ENCODE measurements at regions not wholly inside any gene's neighbourhood (a gene's known extent, or its start where the extent isn't known, plus 50 kb on each side); places are given as distances from the start of the nearest gene placed in this dataset.
A peak's percentile ranks its signal among the peaks of the same experiment; 100 is the strongest.

DNA sequence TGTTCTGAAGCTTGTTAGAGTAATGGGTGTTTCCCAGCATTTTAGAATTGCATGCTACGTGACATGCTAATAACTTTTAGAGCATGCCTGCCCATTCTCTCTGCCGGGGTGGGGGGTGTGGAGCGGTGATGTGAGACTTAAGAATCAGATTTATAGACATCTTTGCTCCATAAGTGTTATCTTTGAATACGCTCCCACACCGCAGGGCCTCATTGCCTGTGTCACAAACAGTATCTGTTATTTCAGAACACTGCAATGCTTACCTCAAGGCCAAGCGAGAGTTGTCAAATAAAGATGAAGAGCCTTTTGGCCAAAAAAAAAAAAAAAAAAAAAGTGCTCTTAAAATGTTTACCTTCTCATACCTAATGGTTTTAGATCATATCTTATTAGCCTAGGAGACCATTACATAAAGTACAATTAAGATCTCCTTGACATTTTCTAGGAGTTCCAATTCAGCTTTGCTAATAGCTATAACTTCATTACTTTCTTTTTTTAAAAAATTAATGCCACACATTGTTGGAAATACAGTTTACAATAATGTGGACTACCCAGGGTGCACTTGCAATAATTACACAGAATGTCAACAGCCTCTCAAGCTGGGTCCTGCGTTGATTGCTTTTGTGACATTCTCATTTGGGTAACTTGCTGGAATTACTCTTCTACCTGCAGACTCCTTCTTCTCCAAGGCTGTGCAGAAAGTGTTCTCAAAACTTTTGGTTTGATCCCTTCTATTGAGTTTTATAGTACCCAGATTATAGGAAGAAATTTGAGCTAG is 525.3 kb downstream of the KLF12 start (continued):
- TF ChIP-seq, protein P1, sequence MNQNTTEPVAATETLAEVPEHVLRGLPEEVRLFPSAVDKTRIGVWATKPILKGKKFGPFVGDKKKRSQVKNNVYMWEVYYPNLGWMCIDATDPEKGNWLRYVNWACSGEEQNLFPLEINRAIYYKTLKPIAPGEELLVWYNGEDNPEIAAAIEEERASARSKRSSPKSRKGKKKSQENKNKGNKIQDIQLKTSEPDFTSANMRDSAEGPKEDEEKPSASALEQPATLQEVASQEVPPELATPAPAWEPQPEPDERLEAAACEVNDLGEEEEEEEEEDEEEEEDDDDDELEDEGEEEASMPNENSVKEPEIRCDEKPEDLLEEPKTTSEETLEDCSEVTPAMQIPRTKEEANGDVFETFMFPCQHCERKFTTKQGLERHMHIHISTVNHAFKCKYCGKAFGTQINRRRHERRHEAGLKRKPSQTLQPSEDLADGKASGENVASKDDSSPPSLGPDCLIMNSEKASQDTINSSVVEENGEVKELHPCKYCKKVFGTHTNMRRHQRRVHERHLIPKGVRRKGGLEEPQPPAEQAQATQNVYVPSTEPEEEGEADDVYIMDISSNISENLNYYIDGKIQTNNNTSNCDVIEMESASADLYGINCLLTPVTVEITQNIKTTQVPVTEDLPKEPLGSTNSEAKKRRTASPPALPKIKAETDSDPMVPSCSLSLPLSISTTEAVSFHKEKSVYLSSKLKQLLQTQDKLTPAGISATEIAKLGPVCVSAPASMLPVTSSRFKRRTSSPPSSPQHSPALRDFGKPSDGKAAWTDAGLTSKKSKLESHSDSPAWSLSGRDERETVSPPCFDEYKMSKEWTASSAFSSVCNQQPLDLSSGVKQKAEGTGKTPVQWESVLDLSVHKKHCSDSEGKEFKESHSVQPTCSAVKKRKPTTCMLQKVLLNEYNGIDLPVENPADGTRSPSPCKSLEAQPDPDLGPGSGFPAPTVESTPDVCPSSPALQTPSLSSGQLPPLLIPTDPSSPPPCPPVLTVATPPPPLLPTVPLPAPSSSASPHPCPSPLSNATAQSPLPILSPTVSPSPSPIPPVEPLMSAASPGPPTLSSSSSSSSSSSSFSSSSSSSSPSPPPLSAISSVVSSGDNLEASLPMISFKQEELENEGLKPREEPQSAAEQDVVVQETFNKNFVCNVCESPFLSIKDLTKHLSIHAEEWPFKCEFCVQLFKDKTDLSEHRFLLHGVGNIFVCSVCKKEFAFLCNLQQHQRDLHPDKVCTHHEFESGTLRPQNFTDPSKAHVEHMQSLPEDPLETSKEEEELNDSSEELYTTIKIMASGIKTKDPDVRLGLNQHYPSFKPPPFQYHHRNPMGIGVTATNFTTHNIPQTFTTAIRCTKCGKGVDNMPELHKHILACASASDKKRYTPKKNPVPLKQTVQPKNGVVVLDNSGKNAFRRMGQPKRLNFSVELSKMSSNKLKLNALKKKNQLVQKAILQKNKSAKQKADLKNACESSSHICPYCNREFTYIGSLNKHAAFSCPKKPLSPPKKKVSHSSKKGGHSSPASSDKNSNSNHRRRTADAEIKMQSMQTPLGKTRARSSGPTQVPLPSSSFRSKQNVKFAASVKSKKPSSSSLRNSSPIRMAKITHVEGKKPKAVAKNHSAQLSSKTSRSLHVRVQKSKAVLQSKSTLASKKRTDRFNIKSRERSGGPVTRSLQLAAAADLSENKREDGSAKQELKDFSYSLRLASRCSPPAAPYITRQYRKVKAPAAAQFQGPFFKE (tag by site-specific recombination; IDR thresholded peaks at IDR 0.05; ENCODE audit: borderline replicate concordance) = no peak
- TF ChIP-seq PRDM4 (tag by site-specific recombination; IDR thresholded peaks at IDR 0.05) = peak; percentile 35
- peak; percentile 74 for TF ChIP-seq GLIS1 (tag by site-specific recombination; IDR thresholded peaks at IDR 0.05)
- TF ChIP-seq, protein P2, sequence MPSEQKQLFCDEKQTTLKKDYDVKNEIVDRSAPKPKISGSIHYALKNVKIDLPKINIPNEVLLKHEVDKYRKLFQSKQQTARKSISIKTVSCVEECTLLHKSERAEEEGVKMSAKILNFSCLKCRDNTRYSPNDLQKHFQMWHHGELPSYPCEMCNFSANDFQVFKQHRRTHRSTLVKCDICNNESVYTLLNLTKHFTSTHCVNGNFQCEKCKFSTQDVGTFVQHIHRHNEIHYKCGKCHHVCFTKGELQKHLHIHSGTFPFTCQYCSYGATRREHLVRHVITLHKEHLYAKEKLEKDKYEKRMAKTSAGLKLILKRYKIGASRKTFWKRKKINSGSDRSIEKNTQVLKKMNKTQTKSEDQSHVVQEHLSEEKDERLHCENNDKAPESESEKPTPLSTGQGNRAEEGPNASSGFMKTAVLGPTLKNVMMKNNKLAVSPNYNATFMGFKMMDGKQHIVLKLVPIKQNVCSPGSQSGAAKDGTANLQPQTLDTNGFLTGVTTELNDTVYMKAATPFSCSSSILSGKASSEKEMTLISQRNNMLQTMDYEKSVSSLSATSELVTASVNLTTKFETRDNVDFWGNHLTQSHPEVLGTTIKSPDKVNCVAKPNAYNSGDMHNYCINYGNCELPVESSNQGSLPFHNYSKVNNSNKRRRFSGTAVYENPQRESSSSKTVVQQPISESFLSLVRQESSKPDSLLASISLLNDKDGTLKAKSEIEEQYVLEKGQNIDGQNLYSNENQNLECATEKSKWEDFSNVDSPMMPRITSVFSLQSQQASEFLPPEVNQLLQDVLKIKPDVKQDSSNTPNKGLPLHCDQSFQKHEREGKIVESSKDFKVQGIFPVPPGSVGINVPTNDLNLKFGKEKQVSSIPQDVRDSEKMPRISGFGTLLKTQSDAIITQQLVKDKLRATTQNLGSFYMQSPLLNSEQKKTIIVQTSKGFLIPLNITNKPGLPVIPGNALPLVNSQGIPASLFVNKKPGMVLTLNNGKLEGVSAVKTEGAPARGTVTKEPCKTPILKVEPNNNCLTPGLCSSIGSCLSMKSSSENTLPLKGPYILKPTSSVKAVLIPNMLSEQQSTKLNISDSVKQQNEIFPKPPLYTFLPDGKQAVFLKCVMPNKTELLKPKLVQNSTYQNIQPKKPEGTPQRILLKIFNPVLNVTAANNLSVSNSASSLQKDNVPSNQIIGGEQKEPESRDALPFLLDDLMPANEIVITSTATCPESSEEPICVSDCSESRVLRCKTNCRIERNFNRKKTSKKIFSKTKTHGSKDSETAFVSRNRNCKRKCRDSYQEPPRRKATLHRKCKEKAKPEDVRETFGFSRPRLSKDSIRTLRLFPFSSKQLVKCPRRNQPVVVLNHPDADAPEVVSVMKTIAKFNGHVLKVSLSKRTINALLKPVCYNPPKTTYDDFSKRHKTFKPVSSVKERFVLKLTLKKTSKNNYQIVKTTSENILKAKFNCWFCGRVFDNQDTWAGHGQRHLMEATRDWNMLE (tag by site-specific recombination; conservative IDR thresholded peaks at IDR 0.05; ENCODE audit: low read depth) = no peak
- TF ChIP-seq ZNF423 (tag by site-specific recombination; IDR thresholded peaks at IDR 0.05) = no peak
- no peak for TF ChIP-seq ZNF274 (IDR thresholded peaks at IDR 0.05; ENCODE audit: low read length)
- TF ChIP-seq ZNF274 (tag by site-specific recombination; IDR thresholded peaks at IDR 0.05; ENCODE audit: borderline replicate concordance) = no peak
- TF ChIP-seq ZNF548 (tag by site-specific recombination; IDR thresholded peaks at IDR 0.05) = no peak
- TF ChIP-seq ZBTB6 (tag by site-specific recombination; IDR thresholded peaks at IDR 0.05) = no peak
- no peak for TF ChIP-seq ZNF473 (tag by site-specific recombination; IDR thresholded peaks at IDR 0.05)
- TF ChIP-seq, protein P3, sequence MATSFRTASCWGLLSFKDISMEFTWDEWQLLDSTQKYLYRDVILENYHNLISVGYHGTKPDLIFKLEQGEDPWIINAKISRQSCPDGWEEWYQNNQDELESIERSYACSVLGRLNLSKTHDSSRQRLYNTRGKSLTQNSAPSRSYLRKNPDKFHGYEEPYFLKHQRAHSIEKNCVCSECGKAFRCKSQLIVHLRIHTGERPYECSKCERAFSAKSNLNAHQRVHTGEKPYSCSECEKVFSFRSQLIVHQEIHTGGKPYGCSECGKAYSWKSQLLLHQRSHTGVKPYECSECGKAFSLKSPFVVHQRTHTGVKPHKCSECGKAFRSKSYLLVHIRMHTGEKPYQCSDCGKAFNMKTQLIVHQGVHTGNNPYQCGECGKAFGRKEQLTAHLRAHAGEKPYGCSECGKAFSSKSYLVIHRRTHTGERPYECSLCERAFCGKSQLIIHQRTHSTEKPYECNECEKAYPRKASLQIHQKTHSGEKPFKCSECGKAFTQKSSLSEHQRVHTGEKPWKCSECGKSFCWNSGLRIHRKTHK (tag by site-specific recombination; IDR thresholded peaks at IDR 0.05) = no peak
- TF ChIP-seq, protein P4, sequence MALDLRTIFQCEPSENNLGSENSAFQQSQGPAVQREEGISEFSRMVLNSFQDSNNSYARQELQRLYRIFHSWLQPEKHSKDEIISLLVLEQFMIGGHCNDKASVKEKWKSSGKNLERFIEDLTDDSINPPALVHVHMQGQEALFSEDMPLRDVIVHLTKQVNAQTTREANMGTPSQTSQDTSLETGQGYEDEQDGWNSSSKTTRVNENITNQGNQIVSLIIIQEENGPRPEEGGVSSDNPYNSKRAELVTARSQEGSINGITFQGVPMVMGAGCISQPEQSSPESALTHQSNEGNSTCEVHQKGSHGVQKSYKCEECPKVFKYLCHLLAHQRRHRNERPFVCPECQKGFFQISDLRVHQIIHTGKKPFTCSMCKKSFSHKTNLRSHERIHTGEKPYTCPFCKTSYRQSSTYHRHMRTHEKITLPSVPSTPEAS (tag by site-specific recombination; IDR thresholded peaks at IDR 0.05) = no peak
- no peak for TF ChIP-seq KLF16 (tag by site-specific recombination; IDR thresholded peaks at IDR 0.05)
- TF ChIP-seq, protein P5, sequence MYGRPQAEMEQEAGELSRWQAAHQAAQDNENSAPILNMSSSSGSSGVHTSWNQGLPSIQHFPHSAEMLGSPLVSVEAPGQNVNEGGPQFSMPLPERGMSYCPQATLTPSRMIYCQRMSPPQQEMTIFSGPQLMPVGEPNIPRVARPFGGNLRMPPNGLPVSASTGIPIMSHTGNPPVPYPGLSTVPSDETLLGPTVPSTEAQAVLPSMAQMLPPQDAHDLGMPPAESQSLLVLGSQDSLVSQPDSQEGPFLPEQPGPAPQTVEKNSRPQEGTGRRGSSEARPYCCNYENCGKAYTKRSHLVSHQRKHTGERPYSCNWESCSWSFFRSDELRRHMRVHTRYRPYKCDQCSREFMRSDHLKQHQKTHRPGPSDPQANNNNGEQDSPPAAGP (tag by site-specific recombination; IDR thresholded peaks at IDR 0.05) = no peak
- TF ChIP-seq, protein P6, sequence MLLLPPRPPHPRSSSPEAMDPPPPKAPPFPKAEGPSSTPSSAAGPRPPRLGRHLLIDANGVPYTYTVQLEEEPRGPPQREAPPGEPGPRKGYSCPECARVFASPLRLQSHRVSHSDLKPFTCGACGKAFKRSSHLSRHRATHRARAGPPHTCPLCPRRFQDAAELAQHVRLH (tag by site-specific recombination; IDR thresholded peaks at IDR 0.05) = no peak
- TF ChIP-seq ZNF146 (tag by site-specific recombination; IDR thresholded peaks at IDR 0.05) = no peak
- 0 out of 2 replicates have a peak, but pooled peaks have one; percentile 10 for TF ChIP-seq YY1 (tag by site-specific recombination; IDR thresholded peaks at IDR 0.05)

Data from HEK293 (cell line).